ENCODE measurements at regions not wholly inside any gene's neighbourhood (a gene's known extent, or its start where the extent isn't known, plus 50 kb on each side); places are given as distances from the start of the nearest gene placed in this dataset.
"Not testable (repeated sequence)": the region's sequence is repeated elsewhere in the genome, so short reads cannot be mapped to it uniquely, and the experiment has no call there.

DNA sequence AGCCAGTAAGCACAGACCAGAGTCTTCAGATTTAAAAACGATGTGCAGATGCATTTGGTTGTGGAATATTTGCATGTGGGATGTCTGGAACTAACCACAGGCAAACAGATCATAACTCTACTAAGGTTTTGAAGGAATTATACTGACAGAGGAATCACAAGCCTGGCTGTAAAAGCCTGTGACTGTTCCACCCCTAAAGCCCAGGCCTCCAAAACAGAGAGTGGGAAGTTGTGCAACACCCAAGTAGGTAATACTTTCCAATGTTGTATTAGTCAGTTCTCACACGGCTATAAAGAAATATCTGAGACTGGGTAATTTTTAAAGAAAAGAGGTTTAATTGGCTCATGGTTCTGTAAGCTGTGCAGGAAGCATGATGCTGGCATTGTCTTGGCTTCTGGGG lies 68.1 kb upstream of the DCD start:
- no peak overlapping the region for H3K4me3 ChIP-seq (ENCODE audit: extremely low read depth, insufficient read depth, low read length, poor library complexity, severe bottlenecking)
- H3K9me3 ChIP-seq (ENCODE audit: control insufficient read depth, low read length): no peaks in the 10 kb centered on the region
- no peaks in the 10 kb centered on the region for H3K36me3 ChIP-seq (ENCODE audit: control insufficient read depth, insufficient read depth, low read length)
- H3K27ac ChIP-seq (ENCODE audit: low read depth, low read length, severe bottlenecking): no peak overlapping the region
- peaks cover 3% of the 10 kb centered on the region for H3K4me1 ChIP-seq (ENCODE audit: control insufficient read depth, insufficient read depth, low read length, poor library complexity, severe bottlenecking)
- 83 to 89% methylated on average over 1 of the region's 2 CpGs for WGBS, 2 experiments (ENCODE audit: insufficient coverage in 2 of 2)

DNA sequence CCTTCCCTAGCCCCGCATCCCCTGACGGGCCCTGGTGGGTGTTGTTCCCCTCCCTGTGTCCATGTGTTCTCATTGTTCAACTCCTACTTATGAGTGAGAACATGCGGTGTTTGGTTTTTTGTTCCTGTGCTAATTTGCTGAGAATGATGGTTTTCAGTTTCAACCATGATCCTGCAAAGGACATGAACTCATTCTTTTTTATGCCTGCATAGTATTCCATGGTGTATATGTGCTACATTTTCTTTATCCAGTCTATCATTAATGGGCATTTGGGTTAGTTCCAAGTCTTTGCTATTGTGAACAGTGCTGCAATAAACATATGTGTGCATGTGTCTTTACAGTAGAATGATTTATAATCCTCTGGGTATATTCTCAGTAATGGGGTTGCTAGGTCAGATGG lies 65.7 kb upstream of the DCD start:
- not testable (repeated sequence) for H3K36me3 ChIP-seq (ENCODE audit: control insufficient read depth, insufficient read depth, low read length); H3K9me3 ChIP-seq (ENCODE audit: control insufficient read depth, low read length); H3K27ac ChIP-seq (ENCODE audit: low read depth, low read length, severe bottlenecking); H3K4me3 ChIP-seq (ENCODE audit: extremely low read depth, insufficient read depth, low read length, poor library complexity, severe bottlenecking); H3K4me1 ChIP-seq (ENCODE audit: control insufficient read depth, insufficient read depth, low read length, poor library complexity, severe bottlenecking)
- WGBS, 2 experiments (ENCODE audit: insufficient coverage in 2 of 2): 94 to 100% methylated on average over 2 of the region's 3 CpGs

DNA sequence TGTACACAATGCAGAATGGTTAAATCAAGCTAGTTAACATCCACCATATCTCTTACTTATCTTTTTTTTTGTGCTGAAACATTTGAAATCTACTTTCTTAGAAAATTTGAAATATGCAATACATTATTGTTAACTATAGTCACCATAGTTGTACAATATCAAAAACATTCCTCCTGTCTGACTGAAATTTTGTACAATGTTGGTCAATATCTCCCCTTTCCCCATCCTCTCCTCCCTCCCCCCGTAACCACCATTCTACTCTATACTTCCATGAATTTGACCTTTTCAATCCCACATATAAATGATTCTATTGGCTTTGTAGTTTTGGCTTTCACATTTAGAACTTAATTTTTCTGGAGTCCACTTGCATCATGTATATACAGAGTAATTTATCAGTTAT lies 63.5 kb upstream of the DCD start:
- no peaks in the 10 kb centered on the region for H3K4me1 ChIP-seq (ENCODE audit: control insufficient read depth, insufficient read depth, low read length, poor library complexity, severe bottlenecking)
- WGBS, 2 experiments (ENCODE audit: insufficient coverage in 2 of 2): 60% methylated on average over 1 of the region's 1 CpG; no CpG with 5 or more reads in 1 of the 2 experiments
- H3K4me3 ChIP-seq (ENCODE audit: extremely low read depth, insufficient read depth, low read length, poor library complexity, severe bottlenecking): no peak overlapping the region
- H3K36me3 ChIP-seq (ENCODE audit: control insufficient read depth, insufficient read depth, low read length): no peaks in the 10 kb centered on the region
- H3K9me3 ChIP-seq (ENCODE audit: control insufficient read depth, low read length): no peaks in the 10 kb centered on the region
- H3K27ac ChIP-seq (ENCODE audit: low read depth, low read length, severe bottlenecking): no peak overlapping the region

DNA sequence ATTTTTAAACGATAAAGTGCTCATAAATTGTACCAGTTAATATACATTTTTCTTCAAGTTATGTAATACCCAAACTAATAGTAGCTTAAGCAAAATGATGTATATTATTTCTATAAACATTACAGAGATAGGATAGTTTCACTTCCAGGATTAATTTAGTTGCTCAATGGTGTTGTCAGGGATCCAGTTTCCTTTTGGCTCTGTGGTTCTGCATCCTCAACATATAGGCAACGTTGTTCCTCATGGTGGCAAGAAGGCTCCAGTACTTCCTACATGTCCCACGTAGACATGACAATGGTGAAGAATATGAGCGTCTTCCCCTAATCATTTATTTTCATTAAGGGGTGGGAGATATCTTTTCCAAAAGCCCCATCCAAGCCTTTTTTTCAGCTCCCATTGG lies 60.7 kb upstream of the DCD start:
- Histone ChIP-seq H3K9me3 (ENCODE audit: control insufficient read depth, low read length) (no peaks in the 10 kb centered on the region), H3K27ac (ENCODE audit: low read depth, low read length, severe bottlenecking) (no peak overlapping the region), H3K4me3 (ENCODE audit: extremely low read depth, insufficient read depth, low read length, poor library complexity, severe bottlenecking) (no peak overlapping the region), H3K36me3 (ENCODE audit: control insufficient read depth, insufficient read depth, low read length) (no peaks in the 10 kb centered on the region), H3K4me1 (ENCODE audit: control insufficient read depth, insufficient read depth, low read length, poor library complexity, severe bottlenecking) (no peaks in the 10 kb centered on the region)
- WGBS, 2 experiments (ENCODE audit: insufficient coverage in 2 of 2): 100% methylated on average over 2 of the region's 4 CpGs; no CpG with 5 or more reads in 1 of the 2 experiments

DNA sequence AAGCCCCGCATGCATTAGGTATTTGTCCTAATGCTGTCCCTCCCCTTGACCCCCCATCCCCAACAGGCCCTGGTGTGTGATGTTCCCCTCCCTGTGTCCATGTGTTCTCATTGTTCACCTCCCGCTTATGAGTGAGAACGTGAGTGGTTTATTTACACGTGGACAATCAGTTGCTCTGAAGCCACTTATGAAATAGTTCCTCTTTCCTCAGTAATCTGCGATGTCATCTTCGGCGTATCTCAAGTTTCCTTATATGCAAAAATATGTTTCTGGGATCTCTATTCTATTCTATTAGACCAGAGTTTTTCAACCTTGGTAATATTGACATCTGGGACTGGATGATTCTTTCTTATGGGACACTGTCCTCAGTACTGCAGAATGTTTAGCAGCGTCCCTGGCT lies 56.0 kb upstream of the DCD start:
- WGBS, 2 experiments (ENCODE audit: insufficient coverage in 2 of 2): 88 to 97% methylated on average over 5 of the region's 8 CpGs
- no peaks in the 10 kb centered on the region for H3K4me1 ChIP-seq (ENCODE audit: control insufficient read depth, insufficient read depth, low read length, poor library complexity, severe bottlenecking)
- H3K9me3 ChIP-seq (ENCODE audit: control insufficient read depth, low read length): no peaks in the 10 kb centered on the region
- H3K27ac ChIP-seq (ENCODE audit: low read depth, low read length, severe bottlenecking): no peak overlapping the region
- H3K4me3 ChIP-seq (ENCODE audit: extremely low read depth, insufficient read depth, low read length, poor library complexity, severe bottlenecking): no peak overlapping the region
- H3K36me3 ChIP-seq (ENCODE audit: control insufficient read depth, insufficient read depth, low read length): no peaks in the 10 kb centered on the region

DNA sequence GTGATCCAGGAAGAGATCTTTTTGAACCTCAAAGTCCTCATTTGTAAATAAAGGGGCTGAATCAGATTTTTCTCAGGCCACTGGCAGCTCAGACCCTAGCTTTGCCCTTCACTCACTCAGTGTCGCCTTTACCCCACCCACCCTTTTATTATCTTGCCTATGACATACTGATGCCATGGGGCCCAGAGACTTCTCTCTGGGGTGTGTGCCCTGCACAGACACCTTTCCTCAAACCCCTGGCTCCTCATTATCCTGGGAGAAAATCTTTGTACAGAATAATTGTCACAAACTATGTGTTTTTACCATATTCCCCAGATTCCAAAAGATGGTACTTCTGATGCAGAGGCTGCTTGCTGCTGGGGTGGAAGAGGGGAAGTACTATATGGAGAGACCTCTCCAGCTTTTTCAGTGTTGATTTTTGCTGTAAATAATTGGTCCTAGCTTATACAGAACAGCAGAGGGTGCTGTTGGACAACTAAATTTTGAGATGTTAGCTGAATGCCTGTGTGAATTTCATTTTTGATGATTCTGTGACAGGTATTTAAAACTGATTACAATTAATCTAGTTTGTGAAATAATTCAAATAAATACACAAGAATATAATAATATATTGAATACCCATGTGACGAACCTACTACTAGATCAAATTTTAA lies 53.9 kb upstream of the DCD start:
- Histone ChIP-seq H3K9me3 (ENCODE audit: control insufficient read depth, low read length) (no peaks in the 10 kb centered on the region), H3K4me1 (ENCODE audit: control insufficient read depth, insufficient read depth, low read length, poor library complexity, severe bottlenecking) (no peaks in the 10 kb centered on the region), H3K36me3 (ENCODE audit: control insufficient read depth, insufficient read depth, low read length) (no peaks in the 10 kb centered on the region), H3K4me3 (ENCODE audit: extremely low read depth, insufficient read depth, low read length, poor library complexity, severe bottlenecking) (no peak overlapping the region), H3K27ac (ENCODE audit: low read depth, low read length, severe bottlenecking) (no peak overlapping the region)
- no CpG with 5 or more reads among the region's 2 CpGs for WGBS, 2 experiments (ENCODE audit: insufficient coverage in 2 of 2)

DNA sequence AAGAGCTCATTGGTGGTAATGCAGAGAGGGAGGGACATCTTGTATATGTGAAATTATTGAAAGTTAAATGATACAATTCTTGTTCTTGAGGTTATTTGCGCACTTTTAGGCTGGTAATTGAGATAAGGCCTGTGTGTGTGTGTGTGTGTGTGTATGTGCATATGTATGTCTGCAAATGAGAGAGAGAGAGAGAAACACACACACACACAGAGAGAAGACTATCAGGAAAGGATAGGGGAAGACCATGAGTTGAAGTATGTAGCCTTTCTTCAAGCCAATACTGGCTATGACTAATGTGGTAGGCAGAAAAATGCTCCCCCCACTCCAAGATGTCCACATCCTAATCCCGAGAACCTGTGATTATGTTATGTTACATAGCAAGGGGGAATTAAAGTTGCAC lies 52.7 kb upstream of the DCD start:
- Histone ChIP-seq H3K4me1 (ENCODE audit: control insufficient read depth, insufficient read depth, low read length, poor library complexity, severe bottlenecking) (no peaks in the 10 kb centered on the region), H3K4me3 (ENCODE audit: extremely low read depth, insufficient read depth, low read length, poor library complexity, severe bottlenecking) (no peak overlapping the region), H3K27ac (ENCODE audit: low read depth, low read length, severe bottlenecking) (no peak overlapping the region), H3K9me3 (ENCODE audit: control insufficient read depth, low read length) (no peaks in the 10 kb centered on the region), H3K36me3 (ENCODE audit: control insufficient read depth, insufficient read depth, low read length) (no peaks in the 10 kb centered on the region)
- 89 to 100% methylated on average over 1 to 2 of the region's 2 CpGs for WGBS, 2 experiments (ENCODE audit: insufficient coverage in 2 of 2)

DNA sequence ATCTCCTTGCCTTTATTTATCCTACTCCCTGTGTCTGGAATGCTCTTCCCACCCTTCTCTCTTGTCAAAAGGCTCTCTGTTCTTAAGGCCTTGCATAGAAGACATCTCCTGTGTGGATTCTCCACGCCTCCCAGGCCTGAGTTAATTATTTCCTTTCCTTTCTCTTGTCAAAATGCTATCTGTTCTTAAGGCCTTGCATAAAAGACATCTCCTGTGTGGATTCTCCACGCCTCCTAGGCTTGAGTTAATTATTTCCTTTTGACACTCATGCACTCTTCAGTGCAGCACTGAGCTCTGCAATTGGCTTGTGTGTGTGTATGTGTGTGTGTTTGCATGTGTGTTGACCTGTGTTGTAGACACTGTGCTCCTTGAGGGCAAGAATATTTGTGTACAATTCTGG lies 52.1 kb upstream of the DCD start:
- 80 to 88% methylated on average over 1 of the region's 2 CpGs for WGBS, 2 experiments (ENCODE audit: insufficient coverage in 2 of 2)
- H3K4me3 ChIP-seq (ENCODE audit: extremely low read depth, insufficient read depth, low read length, poor library complexity, severe bottlenecking): no peak overlapping the region
- H3K27ac ChIP-seq (ENCODE audit: low read depth, low read length, severe bottlenecking): peak overlapping the region; percentile 26

More for the DNA sequence above, 52.1 kb upstream of the DCD start:
- no peaks in the 10 kb centered on the region for H3K4me1 ChIP-seq (ENCODE audit: control insufficient read depth, insufficient read depth, low read length, poor library complexity, severe bottlenecking)
- H3K9me3 ChIP-seq (ENCODE audit: control insufficient read depth, low read length): no peaks in the 10 kb centered on the region
- H3K36me3 ChIP-seq (ENCODE audit: control insufficient read depth, insufficient read depth, low read length): no peaks in the 10 kb centered on the region

Measured in mesodermal cell (in vitro differentiated cells).